ENCODE measurements at regions not wholly inside any gene's neighbourhood (a gene's known extent, or its start where the extent isn't known, plus 50 kb on each side); places are given as distances from the start of the nearest gene placed in this dataset.
"Not testable (repeated sequence)": the region's sequence is repeated elsewhere in the genome, so short reads cannot be mapped to it uniquely, and the experiment has no call there.

- FAIRE-seq (no peak), DNase-seq (ENCODE audit: insufficient read length, low spot score) (no peak)
These were observed 109.5 kb upstream of the LIPC start for GRCh38 chr15:58322253-58322652.

- FAIRE-seq; DNase-seq (ENCODE audit: insufficient read length, low spot score): not testable (repeated sequence)
These were observed 108.5 kb upstream of the LIPC start for GRCh38 chr15:58323321-58323720.

DNA sequence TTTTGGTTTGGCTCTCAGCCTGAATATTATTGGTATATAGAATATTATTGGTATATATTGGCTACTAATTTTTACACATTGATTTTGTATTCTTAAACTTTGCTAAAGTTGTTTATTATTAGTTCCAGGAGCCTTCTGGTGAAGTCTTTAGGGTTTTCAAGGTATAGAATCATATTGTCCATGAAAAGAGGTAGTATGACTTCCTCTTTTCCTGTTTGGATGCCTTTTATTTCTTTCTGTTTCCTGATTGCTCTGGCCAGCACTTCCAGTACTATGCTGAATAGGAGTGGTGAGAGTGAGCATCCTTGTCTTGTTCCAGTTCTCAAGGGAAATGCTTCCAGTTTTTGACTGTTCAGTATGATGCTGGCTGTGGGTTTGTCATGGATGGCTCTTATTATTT lies 107.3 kb upstream of the LIPC start:
- FAIRE-seq (no peak), DNase-seq (ENCODE audit: insufficient read length, low spot score) (no peak)

- DNase-seq (ENCODE audit: insufficient read length, low spot score) = no peak
- FAIRE-seq = no peak
These were observed 103.8 kb upstream of the LIPC start for GRCh38 chr15:58327958-58328357.

DNA sequence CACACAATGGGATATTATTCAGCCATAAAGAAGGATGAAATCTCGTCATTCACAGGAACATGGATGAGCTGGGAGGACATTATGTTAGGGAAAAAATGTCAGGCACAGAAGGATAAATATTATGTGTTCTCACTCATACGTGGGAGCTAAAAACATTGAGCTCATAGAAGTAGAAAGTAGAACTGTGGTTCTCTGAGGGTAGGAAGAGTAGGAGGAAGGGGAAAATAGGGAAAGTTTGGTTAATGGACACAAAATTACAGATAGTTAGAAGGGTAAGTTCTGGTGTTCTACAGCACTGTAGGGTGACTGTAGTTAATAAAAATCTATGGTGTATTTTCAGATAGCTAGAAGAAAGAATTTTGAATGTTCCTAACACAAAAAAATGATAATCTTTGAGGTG lies 102.6 kb upstream of the LIPC start:
- FAIRE-seq (no peak), DNase-seq (ENCODE audit: insufficient read length, low spot score) (no peak)

GRCh38 chr15:58329781-58330671 lies 101.8 kb upstream of the LIPC start:
- FAIRE-seq (no peak), DNase-seq (ENCODE audit: insufficient read length, low spot score) (no peak)

DNA sequence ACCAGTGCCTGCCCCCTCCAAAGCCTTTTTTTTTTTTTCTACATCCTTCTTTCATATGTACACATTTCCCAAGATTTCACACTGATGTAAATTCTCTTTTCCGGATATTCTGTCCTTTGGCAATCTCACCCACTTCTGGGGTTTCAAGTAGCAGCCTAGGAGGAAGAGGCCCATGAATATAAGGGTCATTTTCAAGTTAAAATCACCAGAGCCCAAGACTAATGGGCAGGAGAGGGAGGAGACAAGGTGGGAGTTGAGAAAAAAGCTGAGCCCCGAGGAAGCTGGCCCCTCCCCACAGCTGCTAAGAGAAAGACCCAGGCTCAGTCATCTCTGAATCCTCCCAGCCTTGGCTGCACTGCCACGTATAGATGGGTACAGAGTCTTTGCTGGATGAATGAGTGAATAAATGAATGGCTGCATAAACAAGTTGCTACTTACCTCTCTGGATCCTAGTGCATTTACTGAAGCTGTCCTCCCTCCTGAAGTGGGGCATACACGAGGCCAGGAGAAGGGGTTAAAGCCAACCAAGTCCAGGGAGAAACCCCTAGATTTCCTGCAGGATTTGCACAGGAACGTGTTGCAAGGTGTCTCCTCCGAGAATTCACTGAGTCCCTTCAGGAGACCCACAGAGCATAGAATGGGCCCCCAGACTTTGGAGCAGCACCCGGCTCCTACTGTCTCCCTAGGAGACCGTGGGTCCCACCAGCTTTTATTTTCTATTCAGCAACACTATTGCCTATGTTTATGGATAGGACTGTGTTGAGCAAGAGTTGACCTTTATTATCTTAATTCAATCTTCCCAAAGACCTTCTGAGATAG lies 100.8 kb upstream of the LIPC start:
- FAIRE-seq = no peak

DNA sequence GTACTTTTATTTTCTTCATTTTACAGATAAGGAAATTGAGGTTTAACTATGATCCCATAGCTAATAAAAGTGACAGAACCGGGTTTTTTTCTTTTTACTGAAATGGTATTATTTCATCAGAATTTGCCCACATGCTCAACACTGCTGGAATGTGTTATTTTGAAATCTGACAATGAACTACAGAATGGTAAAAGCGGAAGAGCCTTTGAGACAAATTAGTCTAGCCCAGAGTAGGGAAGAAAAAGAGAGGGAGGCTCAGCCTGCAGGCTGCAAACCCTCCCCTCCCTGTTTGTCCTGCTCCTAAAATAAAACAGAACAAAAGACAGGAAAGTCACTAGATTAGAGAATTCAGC lies 100.3 kb upstream of the LIPC start:
- FAIRE-seq = no peak

More for the DNA sequence above, 100.8 kb upstream of the LIPC start:
- no peak for DNase-seq (ENCODE audit: insufficient read length, low spot score)

GRCh38 chr15:58331913-58332675 lies 99.7 kb upstream of the LIPC start:
- peak; percentile 15 for DNase-seq (ENCODE audit: insufficient read length, low spot score)
- FAIRE-seq = peak; percentile 69

More for the DNA sequence above, 100.3 kb upstream of the LIPC start:
- DNase-seq (ENCODE audit: insufficient read length, low spot score) = no peak

- FAIRE-seq = no peak
These were observed 99.0 kb upstream of the LIPC start for GRCh38 chr15:58332676-58333400.

DNA sequence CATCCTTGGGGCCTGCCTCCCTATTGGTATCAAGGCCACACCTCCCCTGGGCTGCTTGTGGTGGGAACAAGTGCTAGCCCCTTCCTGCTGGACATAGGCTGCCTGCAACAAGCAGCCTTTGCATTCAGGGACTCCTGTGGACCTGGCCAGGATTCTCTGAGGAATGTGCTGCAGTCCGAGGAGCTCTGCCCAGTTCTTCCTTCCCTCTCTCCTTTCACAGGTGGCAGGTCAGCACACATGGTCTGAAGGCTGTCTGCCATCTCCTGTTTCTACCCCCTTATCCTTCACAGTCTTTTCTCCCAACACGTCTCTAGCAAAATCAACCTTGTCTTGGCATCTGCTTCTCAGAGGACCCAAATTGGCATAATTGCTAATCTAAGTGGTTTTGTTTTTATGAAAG lies 97.0 kb upstream of the LIPC start:
- FAIRE-seq (no peak), DNase-seq (ENCODE audit: insufficient read length, low spot score) (no peak)

More at GRCh38 chr15:58332676-58333400, 99.0 kb upstream of the LIPC start:
- DNase-seq (ENCODE audit: insufficient read length, low spot score) = no peak

DNA sequence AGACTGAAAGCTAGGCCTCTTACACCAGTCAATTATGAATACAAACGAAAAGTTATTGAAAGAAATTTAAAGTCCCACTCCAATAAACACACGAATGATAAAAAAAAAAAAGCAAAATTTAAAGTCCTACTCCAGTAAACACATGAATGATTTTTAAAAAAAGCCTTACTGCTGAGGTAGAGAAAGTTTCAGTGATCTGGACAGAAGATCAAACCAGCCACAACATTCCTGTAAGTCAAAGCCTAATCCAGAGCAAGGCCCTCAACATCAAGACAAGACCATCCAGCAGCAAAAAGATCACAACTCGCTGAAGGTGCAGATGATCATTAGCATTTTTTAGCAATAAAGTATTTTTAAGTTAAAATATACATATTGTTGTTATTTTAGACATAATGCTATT lies 95.6 kb upstream of the LIPC start:
- DNase-seq (ENCODE audit: insufficient read length, low spot score) (no peak), FAIRE-seq (no peak)

GRCh38 chr15:58340176-58340575 lies 91.6 kb upstream of the LIPC start:
- DNase-seq (ENCODE audit: insufficient read length, low spot score) (no peak), FAIRE-seq (no peak)

- no peak for DNase-seq (ENCODE audit: insufficient read length, low spot score)
- FAIRE-seq = no peak
These were observed 89.3 kb upstream of the LIPC start for GRCh38 chr15:58342508-58342907.

DNA sequence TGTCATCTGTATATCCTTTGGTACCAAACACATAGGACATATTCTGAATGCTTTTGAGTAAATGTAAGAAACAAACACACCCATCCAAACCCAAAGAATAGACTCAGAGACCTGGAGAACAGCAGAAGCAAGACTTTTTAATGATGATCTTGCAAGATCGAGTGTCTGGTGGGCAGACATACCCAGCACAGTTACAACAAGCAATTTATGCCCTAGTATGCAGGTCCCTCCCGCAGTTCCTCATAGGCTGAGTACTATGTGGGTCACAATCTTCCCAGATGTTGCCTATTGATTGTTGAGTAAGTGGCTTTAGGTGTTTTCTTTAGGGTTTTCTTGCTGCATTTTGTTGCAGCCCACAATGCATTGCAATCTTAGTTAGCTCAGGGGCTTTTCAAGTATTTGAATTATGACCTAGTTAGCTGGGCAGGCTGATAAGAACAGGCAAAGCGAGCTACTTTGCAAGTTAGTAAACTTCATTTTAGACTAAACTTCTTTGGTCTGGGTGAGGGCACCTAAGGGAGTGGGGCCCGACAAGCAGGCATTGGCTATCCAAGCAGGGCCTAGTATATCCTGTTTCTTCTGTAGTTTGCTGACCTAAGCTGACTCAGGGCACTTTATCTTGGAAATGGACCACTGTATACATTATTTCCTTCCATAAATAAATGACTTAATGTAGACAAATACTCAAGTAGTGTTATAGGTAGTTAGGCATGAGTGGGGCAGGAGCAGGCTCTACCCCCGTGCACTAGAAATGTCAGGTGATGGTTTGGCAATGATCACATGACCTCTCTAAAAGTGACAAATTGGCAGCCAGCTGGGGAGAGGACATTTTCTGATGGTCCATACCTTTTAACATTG lies 87.3 kb upstream of the LIPC start:
- FAIRE-seq = no peak

GRCh38 chr15:58346361-58346760 lies 85.4 kb upstream of the LIPC start:
- no peak for DNase-seq (ENCODE audit: insufficient read length, low spot score)
- FAIRE-seq = no peak

More for the DNA sequence above, 87.3 kb upstream of the LIPC start:
- no peak for DNase-seq (ENCODE audit: insufficient read length, low spot score)

- no peak for DNase-seq (ENCODE audit: insufficient read length, low spot score)
- no peak for FAIRE-seq
These were observed 83.5 kb upstream of the LIPC start for GRCh38 chr15:58348095-58348812.

- DNase-seq (ENCODE audit: insufficient read length, low spot score) (no peak), FAIRE-seq (no peak)
These were observed 79.5 kb upstream of the LIPC start for GRCh38 chr15:58352026-58352929.
